ENCODE measurements at regions not wholly inside any gene's neighbourhood (a gene's known extent, or its start where the extent isn't known, plus 50 kb on each side); places are given as distances from the start of the nearest gene placed in this dataset.
A peak's percentile ranks its signal among the peaks of the same experiment; 100 is the strongest.

DNA sequence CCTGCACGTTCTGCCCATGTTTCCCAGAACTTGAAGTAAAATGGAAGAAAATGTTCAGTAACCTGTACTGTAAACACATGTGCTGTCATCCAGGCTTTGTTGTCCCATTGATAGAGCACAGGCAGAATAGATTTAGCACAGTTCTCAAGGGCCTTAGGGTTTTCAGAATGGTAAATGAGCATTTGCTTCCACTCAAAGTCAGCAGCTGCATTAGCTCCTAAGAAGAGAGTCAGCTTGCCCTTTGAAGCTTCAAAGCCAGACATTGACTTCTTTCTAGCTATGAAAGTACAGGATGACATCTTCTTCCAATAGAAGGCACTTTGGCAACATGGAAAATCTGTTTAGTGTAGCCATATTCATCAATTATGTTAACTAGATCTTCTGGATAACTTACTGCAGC, 76.2 kb upstream of the TMEM108 start:
- TF ChIP-seq, protein P1, sequence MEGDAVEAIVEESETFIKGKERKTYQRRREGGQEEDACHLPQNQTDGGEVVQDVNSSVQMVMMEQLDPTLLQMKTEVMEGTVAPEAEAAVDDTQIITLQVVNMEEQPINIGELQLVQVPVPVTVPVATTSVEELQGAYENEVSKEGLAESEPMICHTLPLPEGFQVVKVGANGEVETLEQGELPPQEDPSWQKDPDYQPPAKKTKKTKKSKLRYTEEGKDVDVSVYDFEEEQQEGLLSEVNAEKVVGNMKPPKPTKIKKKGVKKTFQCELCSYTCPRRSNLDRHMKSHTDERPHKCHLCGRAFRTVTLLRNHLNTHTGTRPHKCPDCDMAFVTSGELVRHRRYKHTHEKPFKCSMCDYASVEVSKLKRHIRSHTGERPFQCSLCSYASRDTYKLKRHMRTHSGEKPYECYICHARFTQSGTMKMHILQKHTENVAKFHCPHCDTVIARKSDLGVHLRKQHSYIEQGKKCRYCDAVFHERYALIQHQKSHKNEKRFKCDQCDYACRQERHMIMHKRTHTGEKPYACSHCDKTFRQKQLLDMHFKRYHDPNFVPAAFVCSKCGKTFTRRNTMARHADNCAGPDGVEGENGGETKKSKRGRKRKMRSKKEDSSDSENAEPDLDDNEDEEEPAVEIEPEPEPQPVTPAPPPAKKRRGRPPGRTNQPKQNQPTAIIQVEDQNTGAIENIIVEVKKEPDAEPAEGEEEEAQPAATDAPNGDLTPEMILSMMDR (IDR thresholded peaks at IDR 0.05; ENCODE audit: low read length, missing control alignments): no peak
- DNase-seq (ENCODE audit: low read depth): no peak
- H3K4me3 ChIP-seq (replicated peaks; ENCODE audit: low read depth, low read length): no peak overlapping the region

DNA sequence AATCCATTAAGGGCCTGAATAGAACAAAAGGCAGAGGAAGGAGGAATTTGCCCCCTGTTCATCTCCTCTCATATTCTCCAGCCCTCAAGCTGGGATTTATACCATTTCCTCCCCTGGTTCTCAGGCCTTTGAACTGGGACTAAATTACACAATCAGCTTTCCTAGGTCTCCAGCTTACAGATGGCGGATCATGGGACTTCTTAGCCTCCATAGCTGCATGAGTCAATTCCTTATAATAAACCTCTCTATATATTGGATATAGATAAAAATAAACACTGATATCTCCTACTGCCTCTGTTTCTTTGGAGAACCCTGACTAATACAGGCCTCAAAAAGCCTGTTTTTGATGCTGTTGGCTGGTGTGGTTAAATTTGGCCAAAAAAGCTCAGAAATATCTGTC, 84.5 kb upstream of the TMEM108 start:
- TF ChIP-seq, protein P1 (IDR thresholded peaks at IDR 0.05; ENCODE audit: low read length, missing control alignments): no peak
- no peak overlapping the region for H3K4me3 ChIP-seq (replicated peaks; ENCODE audit: low read depth, low read length)
- no peak for DNase-seq (ENCODE audit: low read depth)

DNA sequence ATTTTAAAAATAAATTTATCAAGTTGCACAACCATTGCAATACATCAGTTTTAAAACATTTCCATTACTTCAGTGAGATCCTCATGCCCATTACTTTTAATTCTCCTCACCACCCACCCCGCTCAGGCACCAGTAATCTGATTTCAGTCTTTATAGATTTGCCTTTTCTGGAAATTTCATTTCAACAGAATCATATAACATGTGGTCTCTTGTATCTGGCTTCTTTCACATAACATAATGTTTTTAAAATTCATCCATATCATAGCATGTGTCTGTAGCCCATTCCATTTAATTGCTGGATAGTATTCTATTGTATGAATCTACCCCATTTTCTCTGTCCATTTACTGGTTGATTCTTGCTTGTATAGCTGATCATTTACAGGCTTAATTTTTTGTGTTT, 110.3 kb upstream of the TMEM108 start:
- no peak for DNase-seq (ENCODE audit: low read depth)
- H3K4me3 ChIP-seq (replicated peaks; ENCODE audit: low read depth, low read length): no peak overlapping the region
- TF ChIP-seq, protein P1 (IDR thresholded peaks at IDR 0.05; ENCODE audit: low read length, missing control alignments): no peak

DNA sequence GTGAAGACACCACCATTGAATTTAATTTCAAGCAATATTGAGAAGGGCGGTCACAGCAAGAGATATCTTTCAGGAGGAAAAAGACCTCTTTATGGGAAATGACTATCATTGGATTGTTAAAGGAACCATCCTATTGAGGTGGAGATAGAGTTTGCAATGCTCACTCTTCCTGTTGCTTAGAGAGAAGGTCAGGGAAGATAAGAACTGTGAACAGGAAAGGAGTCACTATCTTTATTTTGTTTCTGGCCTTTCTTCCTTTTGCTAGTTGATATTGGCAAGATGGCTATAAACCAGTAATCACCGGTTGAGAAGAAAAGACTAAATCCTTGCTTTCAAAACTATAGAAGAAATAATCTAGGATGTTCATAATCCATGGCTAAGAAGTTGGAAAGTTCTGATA, 112.1 kb upstream of the TMEM108 start:
- DNase-seq (ENCODE audit: low read depth): no peak
- no peak overlapping the region for H3K4me3 ChIP-seq (replicated peaks; ENCODE audit: low read depth, low read length)
- TF ChIP-seq, protein P1 (IDR thresholded peaks at IDR 0.05; ENCODE audit: low read length, missing control alignments): no peak

DNA sequence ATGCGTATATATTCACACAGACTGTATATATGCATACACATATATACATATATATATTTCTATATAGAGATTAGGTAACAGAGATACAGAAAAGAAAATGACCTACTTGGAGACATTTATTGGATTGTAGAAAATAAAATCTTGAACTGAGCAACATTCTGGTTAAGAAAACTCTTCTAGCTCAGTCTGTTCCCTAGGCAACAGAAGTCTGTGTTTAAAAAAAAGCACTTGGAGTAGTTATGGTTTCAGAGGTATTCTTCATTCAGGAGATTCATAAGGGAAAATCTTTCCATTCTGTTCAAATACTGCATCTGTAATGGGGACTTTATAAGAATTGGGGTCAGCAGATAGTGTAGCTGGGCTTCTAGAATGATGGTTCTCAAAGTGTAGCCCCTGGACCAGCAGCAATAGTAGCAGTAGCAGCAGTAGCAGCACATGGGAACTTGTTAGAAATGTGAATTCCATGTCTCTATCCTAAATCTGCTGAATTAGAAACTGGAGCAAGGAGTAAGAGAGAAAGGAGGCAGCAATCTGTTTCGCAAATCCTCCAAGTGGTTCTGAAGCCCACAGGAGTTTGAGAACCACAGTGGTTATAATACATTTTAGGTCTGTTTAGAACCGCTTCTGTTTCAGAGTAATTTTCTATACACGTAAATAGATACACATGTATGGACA, 112.8 kb upstream of the TMEM108 start:
- H3K4me3 ChIP-seq (replicated peaks; ENCODE audit: low read depth, low read length): no peak overlapping the region
- no peak for DNase-seq (ENCODE audit: low read depth)
- TF ChIP-seq, protein P1 (IDR thresholded peaks at IDR 0.05; ENCODE audit: low read length, missing control alignments): no peak

DNA sequence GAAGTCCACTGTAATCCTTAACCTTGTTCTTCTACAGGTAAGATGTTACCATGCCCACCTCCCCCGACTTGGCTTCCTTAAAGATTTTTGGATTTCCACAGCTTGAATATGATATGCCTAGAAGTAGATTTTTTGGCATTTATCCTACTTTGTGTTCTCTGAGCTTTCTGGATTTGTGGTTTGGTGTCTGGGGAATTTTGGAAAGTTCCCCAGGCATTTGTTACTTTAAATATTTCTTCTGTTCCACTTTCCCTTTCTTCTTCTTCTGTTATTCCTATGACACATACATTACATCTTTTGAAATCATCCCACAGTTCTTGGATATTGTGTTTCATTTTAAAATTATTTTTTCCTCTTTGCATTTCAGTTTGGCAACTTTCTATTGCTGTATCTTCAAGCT, 122.1 kb upstream of the TMEM108 start:
- peak; percentile 27 for DNase-seq (ENCODE audit: low read depth)
- TF ChIP-seq, protein P1 (IDR thresholded peaks at IDR 0.05; ENCODE audit: low read length, missing control alignments): no peak
- no peak overlapping the region for H3K4me3 ChIP-seq (replicated peaks; ENCODE audit: low read depth, low read length)

DNA sequence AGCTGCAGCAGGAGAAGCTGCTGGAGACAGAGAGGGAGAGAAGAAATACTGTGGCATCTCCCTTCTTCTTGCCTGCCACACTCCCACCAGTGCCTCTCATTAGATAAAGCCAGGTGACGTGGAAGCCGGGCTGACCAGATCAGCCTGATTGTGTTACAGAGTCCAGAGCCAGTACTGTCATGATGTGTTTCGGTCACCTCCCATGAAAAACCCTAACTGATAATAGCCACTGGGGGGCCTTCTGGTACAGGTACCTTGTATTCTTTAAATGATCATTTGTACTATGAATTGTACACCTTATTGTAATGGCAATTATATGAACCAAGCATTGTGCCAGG, 125.8 kb upstream of the TMEM108 start:
- TF ChIP-seq, protein P1 (IDR thresholded peaks at IDR 0.05; ENCODE audit: low read length, missing control alignments): no peak
- H3K4me3 ChIP-seq (replicated peaks; ENCODE audit: low read depth, low read length): no peak overlapping the region
- DNase-seq (ENCODE audit: low read depth): no peak
